ENCODE measurements at regions not wholly inside any gene's neighbourhood (a gene's known extent, or its start where the extent isn't known, plus 50 kb on each side); places are given as distances from the start of the nearest gene placed in this dataset.

- no peaks in the 10 kb centered on the region for H4K20me1 ChIP-seq (replicated peaks; ENCODE audit: control insufficient read depth, insufficient read depth, low read length)
- ChIA-PET POLR2A (interaction anchor here (1.3 kb wide), 1 partner anchor 15 kb away, joined by 6 read pairs; no protein-coding TSS in a partner anchor), CTCF (ENCODE audit: low intra/inter-chr PET ratio) (no interaction called here)
- H2AFZ ChIP-seq (ENCODE audit: low read depth, low read length), result no peak overlapping the region
- 13% methylated on average over 5 of the region's 5 CpGs for WGBS (ENCODE audit: insufficient coverage, low coverage, missing lambda C conversion rate)
- DNase-seq (ENCODE audit: extremely low read depth in 1 of 4, low spot score in 3 of 4) (no peak), FAIRE-seq (no peak), ATAC-seq (no peak)
- H3K36me3 ChIP-seq (ENCODE audit: control insufficient read depth, insufficient read depth, low read length), result no peaks in the 10 kb centered on the region
- in situ Hi-C loops (cut with MboI) (no loop called here), intact Hi-C loops (cut with micrococcal nuclease) (no loop called here)
- TF ChIP-seq ZC3H8 (IDR thresholded peaks at IDR 0.05) (no peak), HNRNPL (IDR thresholded peaks at IDR 0.05; ENCODE audit: low read depth, low read length) (no peak), ZFX (CRISPR knock-in tag; IDR thresholded peaks at IDR 0.05) (no peak), ZNF24 (IDR thresholded peaks at IDR 0.05) (no peak), ZBTB34 (CRISPR knock-in tag; IDR thresholded peaks at IDR 0.05) (no peak)
- H3K9me3 ChIP-seq (replicated peaks; ENCODE audit: control insufficient read depth, insufficient read depth, low read depth, low read length), result no peaks in the 10 kb centered on the region
- H3K4me1 ChIP-seq (replicated peaks in 1 of 2; ENCODE audit: control insufficient read depth in 2 of 2, insufficient read depth in 2 of 2, low read length in 2 of 2), result no peaks in the 10 kb centered on the region; a peak in 1 of 5 replicates
- no peaks in the 10 kb centered on the region for H3K9me1 ChIP-seq (ENCODE audit: control insufficient read depth, insufficient read depth, low read length)
- no peak overlapping the region for H3K4me2 ChIP-seq (ENCODE audit: insufficient read depth, low read length)
- H3K27ac ChIP-seq (ENCODE audit: extremely low read depth, low read depth, low read length), result no peak overlapping the region
- no peak overlapping the region for H3K4me3 ChIP-seq
- H3K27me3 ChIP-seq (ENCODE audit: control insufficient read depth in 2 of 2, insufficient read depth in 2 of 2, low read length in 2 of 2), result no peaks in the 10 kb centered on the region
- no TSS peak for BruUV-seq (replicated peaks)
- H3K79me2 ChIP-seq (ENCODE audit: control insufficient read depth, insufficient read depth, low read length), result no peaks in the 10 kb centered on the region
- H3K9ac ChIP-seq (ENCODE audit: insufficient read depth in 1 of 2, low read depth in 2 of 2, low read length in 2 of 2), result no peak overlapping the region
These were observed 99.7 kb upstream of the PPM1H start for GRCh38 chr12:63034601-63035000.

GRCh38 chr12:63029676-63030075, 94.7 kb upstream of the PPM1H start:
- no peak for ATAC-seq
- TF ChIP-seq, protein P1, sequence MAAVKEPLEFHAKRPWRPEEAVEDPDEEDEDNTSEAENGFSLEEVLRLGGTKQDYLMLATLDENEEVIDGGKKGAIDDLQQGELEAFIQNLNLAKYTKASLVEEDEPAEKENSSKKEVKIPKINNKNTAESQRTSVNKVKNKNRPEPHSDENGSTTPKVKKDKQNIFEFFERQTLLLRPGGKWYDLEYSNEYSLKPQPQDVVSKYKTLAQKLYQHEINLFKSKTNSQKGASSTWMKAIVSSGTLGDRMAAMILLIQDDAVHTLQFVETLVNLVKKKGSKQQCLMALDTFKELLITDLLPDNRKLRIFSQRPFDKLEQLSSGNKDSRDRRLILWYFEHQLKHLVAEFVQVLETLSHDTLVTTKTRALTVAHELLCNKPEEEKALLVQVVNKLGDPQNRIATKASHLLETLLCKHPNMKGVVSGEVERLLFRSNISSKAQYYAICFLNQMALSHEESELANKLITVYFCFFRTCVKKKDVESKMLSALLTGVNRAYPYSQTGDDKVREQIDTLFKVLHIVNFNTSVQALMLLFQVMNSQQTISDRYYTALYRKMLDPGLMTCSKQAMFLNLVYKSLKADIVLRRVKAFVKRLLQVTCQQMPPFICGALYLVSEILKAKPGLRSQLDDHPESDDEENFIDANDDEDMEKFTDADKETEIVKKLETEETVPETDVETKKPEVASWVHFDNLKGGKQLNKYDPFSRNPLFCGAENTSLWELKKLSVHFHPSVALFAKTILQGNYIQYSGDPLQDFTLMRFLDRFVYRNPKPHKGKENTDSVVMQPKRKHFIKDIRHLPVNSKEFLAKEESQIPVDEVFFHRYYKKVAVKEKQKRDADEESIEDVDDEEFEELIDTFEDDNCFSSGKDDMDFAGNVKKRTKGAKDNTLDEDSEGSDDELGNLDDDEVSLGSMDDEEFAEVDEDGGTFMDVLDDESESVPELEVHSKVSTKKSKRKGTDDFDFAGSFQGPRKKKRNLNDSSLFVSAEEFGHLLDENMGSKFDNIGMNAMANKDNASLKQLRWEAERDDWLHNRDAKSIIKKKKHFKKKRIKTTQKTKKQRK (IDR thresholded peaks at IDR 0.05; ENCODE audit: borderline replicate concordance, low read depth, low read length), result no peak
- TF ChIP-seq ELK1 (CRISPR knock-in tag; IDR thresholded peaks at IDR 0.05) (no peak), MCM7 (IDR thresholded peaks at IDR 0.05) (no peak), ZNF23 (CRISPR knock-in tag; IDR thresholded peaks at IDR 0.05) (no peak), KDM5B (IDR thresholded peaks at IDR 0.05; ENCODE audit: insufficient replicate concordance, low read depth, low read length) (no peak), CHCHD3 (CRISPR knock-in tag; IDR thresholded peaks at IDR 0.05) (no peak), CSDE1 (IDR thresholded peaks at IDR 0.05) (no peak), MTA3 (IDR thresholded peaks at IDR 0.05; ENCODE audit: borderline replicate concordance) (no peak)

More at GRCh38 chr12:63029676-63030075, 94.7 kb upstream of the PPM1H start:
- Histone ChIP-seq H4K20me1 (replicated peaks; ENCODE audit: control insufficient read depth, insufficient read depth, low read length) (no peaks in the 10 kb centered on the region), H3K9ac (ENCODE audit: insufficient read depth in 1 of 2, low read depth in 2 of 2, low read length in 2 of 2) (no peak overlapping the region), H3K79me2 (ENCODE audit: control insufficient read depth, insufficient read depth, low read length) (no peaks in the 10 kb centered on the region), H2AFZ (ENCODE audit: low read depth, low read length) (no peak overlapping the region), H3K9me1 (ENCODE audit: control insufficient read depth, insufficient read depth, low read length) (no peaks in the 10 kb centered on the region), H3K36me3 (ENCODE audit: control insufficient read depth, insufficient read depth, low read length) (no peaks in the 10 kb centered on the region), H3K27me3 (ENCODE audit: control insufficient read depth in 2 of 2, insufficient read depth in 2 of 2, low read length in 2 of 2) (no peaks in the 10 kb centered on the region), H3K4me3 (no peak overlapping the region), H3K4me1 (replicated peaks in 1 of 2; ENCODE audit: control insufficient read depth in 2 of 2, insufficient read depth in 2 of 2, low read length in 2 of 2) (no peaks in the 10 kb centered on the region), H3K27ac (ENCODE audit: extremely low read depth, low read depth, low read length) (no peak overlapping the region), H3K4me2 (ENCODE audit: insufficient read depth, low read length) (no peak overlapping the region), H3K9me3 (replicated peaks; ENCODE audit: control insufficient read depth, insufficient read depth, low read depth, low read length) (no peaks in the 10 kb centered on the region)
- FAIRE-seq (no peak), DNase-seq (ENCODE audit: extremely low read depth in 1 of 4, low spot score in 3 of 4) (no peak)
- POLR2A ChIA-PET, result no interaction called here
- 15% methylated on average over 2 of the region's 2 CpGs for WGBS (ENCODE audit: insufficient coverage, low coverage, missing lambda C conversion rate)
- intact Hi-C loops (cut with micrococcal nuclease) (loop anchor here (10.0 kb wide), 1 partner anchor 1585 kb away; the partner anchor contains the start of gene RASSF3), in situ Hi-C loops (cut with MboI) (no loop called here)
- CTCF ChIA-PET (ENCODE audit: low intra/inter-chr PET ratio), result no interaction called here
- BruUV-seq (replicated peaks), result no TSS peak

Measured in K562 (cell line).